Liver (tissue), 8 donors: ENCODE measurements at regions not wholly inside any gene's neighbourhood (a gene's known extent, or its start where the extent isn't known, plus 50 kb on each side); places are given as distances from the start of the nearest gene placed in this dataset.

Experiments
- DNase-seq: peaks from one replicate; pipeline ENCODE4 v3.0.0-alpha.2; 2017; ENCODE audit warnings: low spot score
- H3K27ac ChIP-seq, 2 donors: one replicate each; pipeline ENCODE4 v1.7.0; 2013; ENCODE audit warnings: inconsistent platforms in 2 of 2, low read length in 2 of 2, control low read depth in 1 of 2, low read depth in 1 of 2, mild to moderate bottlenecking in 1 of 2
- H3K27me3 ChIP-seq, 4 donors: one replicate each; pipeline versions ENCODE4 v1.6.1 to v1.7.0; 2013; ENCODE audit warnings: low read length in 3 of 4, inconsistent platforms in 1 of 4, mild to moderate bottlenecking in 1 of 4, moderate library complexity in 1 of 4; ENCODE audit not compliant: control insufficient read depth in 4 of 4, insufficient read depth in 4 of 4
- H3K36me3 ChIP-seq, 4 donors: one replicate each; pipeline versions ENCODE4 v1.6.1 to v1.7.0; 2013; ENCODE audit warnings: low read length in 3 of 4, mild to moderate bottlenecking in 3 of 4, low read depth in 1 of 4, moderate library complexity in 1 of 4; ENCODE audit not compliant: control insufficient read depth in 4 of 4, insufficient read depth in 3 of 4
- H3K4me1 ChIP-seq, 4 donors: one replicate each; pipeline versions ENCODE4 v1.6.1 to v1.7.0; 2013; ENCODE audit warnings: low read length in 3 of 4, mild to moderate bottlenecking in 3 of 4, moderate library complexity in 1 of 4; ENCODE audit not compliant: control insufficient read depth in 4 of 4, insufficient read depth in 4 of 4
- H3K4me3 ChIP-seq, 3 donors: one replicate each; pipeline versions ENCODE4 v1.6.1 to v1.7.0; 2013; ENCODE audit warnings: low read length in 3 of 3, control low read depth in 1 of 3, low read depth in 1 of 3, mild to moderate bottlenecking in 1 of 3
- H3K9ac ChIP-seq, 2 donors: one replicate each; pipeline ENCODE4 v1.7.0; 2013; ENCODE audit warnings: low read length in 2 of 2, mild to moderate bottlenecking in 2 of 2, moderate library complexity in 2 of 2, control low read depth in 1 of 2, low read depth in 1 of 2
- H3K9me3 ChIP-seq, 4 donors: one replicate each; pipeline versions ENCODE4 v1.6.1 to v1.7.0; 2013; ENCODE audit warnings: low read length in 3 of 4; ENCODE audit not compliant: control insufficient read depth in 4 of 4
- ATF3 ChIP-seq: IDR thresholded peaks from 2 replicates; pipeline ENCODE4 v1.6.1; 2016; ENCODE audit warnings: antibody characterized with exemption
- CTCF ChIP-seq: fragments of 150-350 bp; IDR thresholded peaks from 2 replicates; pipeline ENCODE4 v1.5.1; 2017; ENCODE audit warnings: improper control_type of control experiment, low read depth, low read length; ENCODE audit not compliant: missing input control
- EGR1 ChIP-seq, 2 donors: IDR thresholded peaks; 2 replicates each; pipeline ENCODE4 v1.6.1; 2016 to 2018; ENCODE audit warnings: antibody characterized with exemption in 2 of 2, low read depth in 2 of 2
- FOXA1 ChIP-seq: IDR thresholded peaks from 2 replicates; pipeline ENCODE4 v1.6.1; 2016; ENCODE audit warnings: antibody characterized with exemption
- FOXA2 ChIP-seq: IDR thresholded peaks from 2 replicates; pipeline ENCODE4 v1.6.1; 2016; ENCODE audit warnings: antibody characterized with exemption
- GABPA ChIP-seq, 2 donors: IDR thresholded peaks in 1 of 2; conservative IDR thresholded peaks in 1 of 2; 2 replicates each; pipeline ENCODE4 v1.6.1; 2016; ENCODE audit warnings: antibody characterized with exemption in 2 of 2, mild to moderate bottlenecking in 1 of 2, moderate library complexity in 1 of 2
- HNF4A ChIP-seq, 2 donors: conservative IDR thresholded peaks; 2 replicates each; pipeline ENCODE4 v1.6.1; 2016; ENCODE audit warnings: antibody characterized with exemption in 2 of 2, mild to moderate bottlenecking in 2 of 2
- HNF4G ChIP-seq: IDR thresholded peaks from 2 replicates; pipeline ENCODE4 v1.6.1; 2016; ENCODE audit warnings: antibody characterized with exemption
- JUND ChIP-seq, 2 donors: IDR thresholded peaks; 2 replicates each; pipeline ENCODE4 v1.6.1; 2016; ENCODE audit warnings: antibody characterized with exemption in 2 of 2
- MAX ChIP-seq: IDR thresholded peaks from 2 replicates; pipeline ENCODE4 v1.6.1; 2016; ENCODE audit warnings: antibody characterized with exemption
- NR2F2 ChIP-seq: IDR thresholded peaks from 2 replicates; pipeline ENCODE4 v1.6.1; 2016; ENCODE audit warnings: antibody characterized with exemption
- RAD21 ChIP-seq, 2 donors: IDR thresholded peaks; 2 replicates each; pipeline ENCODE4 v1.6.1; 2016; ENCODE audit warnings: antibody characterized with exemption in 2 of 2, mild to moderate bottlenecking in 2 of 2
- RXRA ChIP-seq, 2 donors: IDR thresholded peaks; 2 replicates each; pipeline ENCODE4 v1.6.1; 2017 to 2018; ENCODE audit warnings: antibody characterized with exemption in 2 of 2, mild to moderate bottlenecking in 1 of 2
- SP1 ChIP-seq: IDR thresholded peaks from 2 replicates; pipeline ENCODE4 v1.6.1; 2018; ENCODE audit warnings: antibody characterized with exemption, mild to moderate bottlenecking
- TAF1 ChIP-seq: conservative IDR thresholded peaks from 2 replicates; pipeline ENCODE4 v1.6.1; 2016; ENCODE audit warnings: antibody characterized with exemption, mild to moderate bottlenecking
- YY1 ChIP-seq: IDR thresholded peaks from 2 replicates; pipeline ENCODE4 v1.6.1; 2016; ENCODE audit warnings: antibody characterized with exemption, mild to moderate bottlenecking
- WGBS: extraction: QIAGEN DNeasy Blood & Tissue Kit; methylation state at CpG from one replicate; pipeline ENCODE4 v1.1.7; 2013; 5-methylcytosine and 5-hydroxymethylcytosine counted together
- TF ChIP-seq, protein P1 (sequence below): IDR thresholded peaks from 2 replicates; pipeline ENCODE4 v1.6.1; 2016; ENCODE audit warnings: antibody characterized with exemption
- TF ChIP-seq, protein P2 (sequence below): IDR thresholded peaks from 2 replicates; pipeline ENCODE4 v1.6.1; 2016; ENCODE audit warnings: antibody characterized with exemption, mild to moderate bottlenecking
- donor health status: healthy.
- donor health status: healthy.
- donor health status: healthy.
- donor health status: healthy.
- donor health status: healthy.

DNA sequence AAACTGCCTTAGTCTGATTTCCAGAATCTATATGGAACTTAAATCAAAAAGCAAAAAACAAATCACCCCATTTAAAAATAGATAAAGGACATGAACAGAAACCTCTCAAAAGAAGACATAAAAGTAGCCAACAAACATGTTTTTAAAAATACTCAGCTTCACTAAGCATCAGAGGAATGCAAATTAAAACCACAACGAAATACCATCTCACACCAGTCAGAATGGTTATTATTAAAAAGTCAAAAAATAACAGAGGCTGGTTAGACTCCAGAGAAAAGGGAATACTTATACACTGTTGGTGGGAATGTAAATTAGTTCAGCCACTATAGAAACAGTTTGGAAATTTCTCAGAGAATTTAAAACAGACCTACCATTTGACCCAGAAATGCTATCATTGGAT is 367.9 kb downstream of the ZIC4 start:
- H3K27ac ChIP-seq = no peak overlapping the region
- no peaks in the 10 kb centered on the region for H3K27me3 ChIP-seq
- no peaks in the 10 kb centered on the region for H3K36me3 ChIP-seq
- no peak for TF ChIP-seq SP1
- no peak for TF ChIP-seq RAD21 (IDR thresholded peaks at IDR 0.05)
- no peak for TF ChIP-seq CTCF
- TF ChIP-seq TAF1 = no peak
- TF ChIP-seq HNF4A (conservative IDR thresholded peaks at IDR 0.05) = no peak
- no peak for TF ChIP-seq EGR1 (IDR thresholded peaks at IDR 0.05; ENCODE audit: low read depth in 2 of 2)
- no peak for TF ChIP-seq HNF4G
- no peak for TF ChIP-seq RXRA (IDR thresholded peaks at IDR 0.05)
- TF ChIP-seq JUND (IDR thresholded peaks at IDR 0.05) = no peak
- no peak for TF ChIP-seq YY1
- TF ChIP-seq, protein P1, sequence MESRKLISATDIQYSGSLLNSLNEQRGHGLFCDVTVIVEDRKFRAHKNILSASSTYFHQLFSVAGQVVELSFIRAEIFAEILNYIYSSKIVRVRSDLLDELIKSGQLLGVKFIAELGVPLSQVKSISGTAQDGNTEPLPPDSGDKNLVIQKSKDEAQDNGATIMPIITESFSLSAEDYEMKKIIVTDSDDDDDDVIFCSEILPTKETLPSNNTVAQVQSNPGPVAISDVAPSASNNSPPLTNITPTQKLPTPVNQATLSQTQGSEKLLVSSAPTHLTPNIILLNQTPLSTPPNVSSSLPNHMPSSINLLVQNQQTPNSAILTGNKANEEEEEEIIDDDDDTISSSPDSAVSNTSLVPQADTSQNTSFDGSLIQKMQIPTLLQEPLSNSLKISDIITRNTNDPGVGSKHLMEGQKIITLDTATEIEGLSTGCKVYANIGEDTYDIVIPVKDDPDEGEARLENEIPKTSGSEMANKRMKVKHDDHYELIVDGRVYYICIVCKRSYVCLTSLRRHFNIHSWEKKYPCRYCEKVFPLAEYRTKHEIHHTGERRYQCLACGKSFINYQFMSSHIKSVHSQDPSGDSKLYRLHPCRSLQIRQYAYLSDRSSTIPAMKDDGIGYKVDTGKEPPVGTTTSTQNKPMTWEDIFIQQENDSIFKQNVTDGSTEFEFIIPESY = no peak
- TF ChIP-seq ATF3 = no peak
- TF ChIP-seq FOXA1 = no peak
- TF ChIP-seq, protein P2, sequence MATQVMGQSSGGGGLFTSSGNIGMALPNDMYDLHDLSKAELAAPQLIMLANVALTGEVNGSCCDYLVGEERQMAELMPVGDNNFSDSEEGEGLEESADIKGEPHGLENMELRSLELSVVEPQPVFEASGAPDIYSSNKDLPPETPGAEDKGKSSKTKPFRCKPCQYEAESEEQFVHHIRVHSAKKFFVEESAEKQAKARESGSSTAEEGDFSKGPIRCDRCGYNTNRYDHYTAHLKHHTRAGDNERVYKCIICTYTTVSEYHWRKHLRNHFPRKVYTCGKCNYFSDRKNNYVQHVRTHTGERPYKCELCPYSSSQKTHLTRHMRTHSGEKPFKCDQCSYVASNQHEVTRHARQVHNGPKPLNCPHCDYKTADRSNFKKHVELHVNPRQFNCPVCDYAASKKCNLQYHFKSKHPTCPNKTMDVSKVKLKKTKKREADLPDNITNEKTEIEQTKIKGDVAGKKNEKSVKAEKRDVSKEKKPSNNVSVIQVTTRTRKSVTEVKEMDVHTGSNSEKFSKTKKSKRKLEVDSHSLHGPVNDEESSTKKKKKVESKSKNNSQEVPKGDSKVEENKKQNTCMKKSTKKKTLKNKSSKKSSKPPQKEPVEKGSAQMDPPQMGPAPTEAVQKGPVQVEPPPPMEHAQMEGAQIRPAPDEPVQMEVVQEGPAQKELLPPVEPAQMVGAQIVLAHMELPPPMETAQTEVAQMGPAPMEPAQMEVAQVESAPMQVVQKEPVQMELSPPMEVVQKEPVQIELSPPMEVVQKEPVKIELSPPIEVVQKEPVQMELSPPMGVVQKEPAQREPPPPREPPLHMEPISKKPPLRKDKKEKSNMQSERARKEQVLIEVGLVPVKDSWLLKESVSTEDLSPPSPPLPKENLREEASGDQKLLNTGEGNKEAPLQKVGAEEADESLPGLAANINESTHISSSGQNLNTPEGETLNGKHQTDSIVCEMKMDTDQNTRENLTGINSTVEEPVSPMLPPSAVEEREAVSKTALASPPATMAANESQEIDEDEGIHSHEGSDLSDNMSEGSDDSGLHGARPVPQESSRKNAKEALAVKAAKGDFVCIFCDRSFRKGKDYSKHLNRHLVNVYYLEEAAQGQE = no peak
- no peak for TF ChIP-seq MAX
- TF ChIP-seq GABPA (IDR thresholded peaks at IDR 0.05 in 1 of 2, conservative IDR thresholded peaks at IDR 0.05 in 1 of 2) = no peak
- TF ChIP-seq NR2F2 = no peak
- TF ChIP-seq FOXA2 = no peak
- H3K9ac ChIP-seq = no peak overlapping the region
- 53% methylated on average over 1 of the region's 1 CpG for WGBS
- no peak overlapping the region for H3K4me3 ChIP-seq
- no peaks in the 10 kb centered on the region for H3K4me1 ChIP-seq
- DNase-seq = no peak
- H3K9me3 ChIP-seq = peaks cover 0 to 9% (median 0%) of the 10 kb centered on the region in 4 donors

GRCh38 chr3:147034359-147034758 is 372.0 kb downstream of the ZIC4 start:
- H3K27ac ChIP-seq = no peak overlapping the region
- no peaks in the 10 kb centered on the region for H3K27me3 ChIP-seq
- 73% methylated on average over 3 of the region's 3 CpGs for WGBS
- TF ChIP-seq TAF1 = no peak
- H3K9ac ChIP-seq = no peak overlapping the region
- no peak for DNase-seq
- H3K4me3 ChIP-seq = no peak overlapping the region
- H3K9me3 ChIP-seq = peaks cover 0 to 9% (median 0%) of the 10 kb centered on the region in 4 donors
- H3K4me1 ChIP-seq = no peaks in the 10 kb centered on the region
- H3K36me3 ChIP-seq = no peaks in the 10 kb centered on the region
